GM21528 (cell line): ENCODE measurements at regions not wholly inside any gene's neighbourhood (a gene's known extent, or its start where the extent isn't known, plus 50 kb on each side); places are given as distances from the start of the nearest gene placed in this dataset.

Experiments used
- ATAC-seq: cut with Tn5 transposase; IDR thresholded peaks from one replicate; pipeline ENCODE4 v1.9.1; 2021; ENCODE audit warnings: mild to moderate bottlenecking, moderate library complexity; ENCODE audit not compliant: unreplicated experiment, low FRiP score

GRCh38 chr6:156396068-156396771, 381.0 kb upstream of the ARID1B start:
- ATAC-seq = peak; percentile 56

- ATAC-seq = peak; percentile 73
Measured at GRCh38 chr6:156395276-156395675, 381.9 kb upstream of the ARID1B start.

- no peak for ATAC-seq
Measured at GRCh38 chr6:156392648-156393047, 384.5 kb upstream of the ARID1B start.

- ATAC-seq = no peak
Measured at GRCh38 chr6:156391977-156392376, 385.2 kb upstream of the ARID1B start.

GRCh38 chr6:156391061-156391672, 386.0 kb upstream of the ARID1B start:
- ATAC-seq = no peak

GRCh38 chr6:156390621-156391020, 386.6 kb upstream of the ARID1B start:
- ATAC-seq = no peak

GRCh38 chr6:156389296-156389695, 387.9 kb upstream of the ARID1B start:
- ATAC-seq = no peak

- ATAC-seq = no peak
Measured at GRCh38 chr6:156387472-156387871, 389.7 kb upstream of the ARID1B start.

GRCh38 chr6:156383059-156383458, 394.1 kb upstream of the ARID1B start:
- no peak for ATAC-seq

- no peak for ATAC-seq
Measured at GRCh38 chr6:156379392-156380289, 397.5 kb upstream of the ARID1B start.

- no peak for ATAC-seq
Measured at GRCh38 chr6:156378853-156379252, 398.3 kb upstream of the ARID1B start.

- no peak for ATAC-seq
Measured at GRCh38 chr6:156376091-156376490, 401.1 kb upstream of the ARID1B start.

GRCh38 chr6:156359912-156360311, 417.3 kb upstream of the ARID1B start:
- no peak for ATAC-seq

GRCh38 chr6:156352861-156353260, 424.3 kb upstream of the ARID1B start:
- ATAC-seq = no peak

- no peak for ATAC-seq
Measured at GRCh38 chr6:156351346-156351966, 425.7 kb upstream of the ARID1B start.

GRCh38 chr6:156350337-156350736, 426.8 kb upstream of the ARID1B start:
- ATAC-seq = no peak

- no peak for ATAC-seq
Measured at GRCh38 chr6:156348849-156349248, 428.3 kb upstream of the ARID1B start.

GRCh38 chr6:156348424-156348823, 428.8 kb upstream of the ARID1B start:
- ATAC-seq = no peak

GRCh38 chr6:156347656-156348055, 429.5 kb upstream of the ARID1B start:
- ATAC-seq = no peak

- no peak for ATAC-seq
Measured at GRCh38 chr6:156347246-156347645, 429.9 kb upstream of the ARID1B start.

- no peak for ATAC-seq
Measured at GRCh38 chr6:156345700-156346099, 431.5 kb upstream of the ARID1B start.
